Activated CD8-positive, alpha-beta memory T cell treated with anti-CD3 and anti-CD28 coated beads for 36 hours (primary cell): ENCODE measurements at regions not wholly inside any gene's neighbourhood (a gene's known extent, or its start where the extent isn't known, plus 50 kb on each side); places are given as distances from the start of the nearest gene placed in this dataset.
"Not testable (repeated sequence)": the region's sequence is repeated elsewhere in the genome, so short reads cannot be mapped to it uniquely, and the experiment has no call there.

Experiments
- CTCF ChIA-PET: fragments of 350-600 bp; sonication (Branson Sonifier 250); formaldehyde crosslinking; loops from one replicate; lab custom pipeline; 2021; ENCODE audit warnings: antibody characterized with exemption; lab: Charles Lee
- POLR2A ChIA-PET: fragments of 350-600 bp; sonication (Branson Sonifier 250); formaldehyde crosslinking; loops from one replicate; lab custom pipeline; 2021; ENCODE audit warnings: antibody characterized with exemption; lab: Charles Lee

DNA sequence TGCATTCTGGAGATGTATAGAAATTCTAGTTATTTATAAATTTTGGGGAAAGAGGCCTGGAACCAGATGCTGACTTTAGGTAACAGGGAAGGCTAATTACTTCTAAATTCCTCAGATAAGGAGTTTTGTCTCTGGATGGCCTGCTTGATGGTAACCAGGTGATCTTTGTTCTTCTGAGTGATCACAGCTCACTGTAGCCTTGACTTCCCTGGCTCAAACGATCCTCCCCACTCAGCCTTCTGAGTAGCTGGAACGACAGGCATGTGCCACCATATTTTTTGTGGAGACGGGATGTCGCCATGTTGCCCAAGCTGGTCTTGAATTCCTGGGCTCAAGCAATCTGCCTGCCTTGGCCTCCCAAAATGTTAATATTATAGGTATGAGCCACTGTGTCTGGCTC lies 54.4 kb upstream of the MSH6 start:
- POLR2A ChIA-PET: no interaction called here
- CTCF ChIA-PET: interaction anchor here (0.7 kb wide), 1 partner anchor 37 kb away, joined by 3 read pairs; no protein-coding TSS in a partner anchor

DNA sequence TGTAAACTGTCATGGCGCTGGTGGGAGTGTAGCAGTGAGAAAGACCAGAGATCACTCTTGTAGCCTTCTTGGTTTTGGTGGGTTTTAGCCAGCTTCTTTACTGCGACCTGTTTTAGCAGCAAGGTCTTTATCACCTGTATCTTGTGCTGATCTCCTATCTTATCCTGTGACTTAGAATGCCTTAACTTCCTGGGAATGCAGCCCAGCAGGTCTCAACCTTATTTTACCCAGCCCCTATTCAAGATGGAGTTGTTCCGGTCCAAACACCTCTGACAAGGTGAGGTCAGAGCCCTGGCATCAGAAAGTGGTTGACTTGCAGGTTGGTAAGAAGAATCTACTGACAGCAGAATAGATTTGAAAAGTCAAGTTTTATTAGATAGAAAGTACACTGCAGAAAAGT lies 55.0 kb upstream of the MSH6 start:
- CTCF ChIA-PET: no interaction called here
- POLR2A ChIA-PET: no interaction called here

DNA sequence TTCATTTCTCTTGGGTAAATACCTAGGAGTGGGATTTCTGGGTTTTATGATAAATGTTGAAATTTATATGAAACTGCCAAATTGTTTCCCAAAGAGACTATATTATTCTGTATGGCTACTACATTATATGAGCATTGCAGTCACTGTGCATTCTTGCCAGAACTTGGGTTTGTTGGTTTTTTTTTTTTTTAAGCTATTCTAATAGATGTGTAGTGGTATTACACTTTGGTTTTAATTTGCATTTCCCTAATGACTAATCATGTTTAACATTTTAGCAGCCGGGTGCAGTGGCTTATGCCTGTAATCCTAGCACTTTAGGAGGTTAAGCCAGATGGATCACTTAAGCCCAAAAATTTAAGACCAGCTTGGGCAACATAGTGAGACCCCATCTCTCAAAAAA lies 56.0 kb upstream of the MSH6 start:
- CTCF ChIA-PET: interaction anchor here (0.9 kb wide), 1 partner anchor 34 kb away, joined by 3 read pairs; no protein-coding TSS in a partner anchor
- POLR2A ChIA-PET: not testable (repeated sequence)

DNA sequence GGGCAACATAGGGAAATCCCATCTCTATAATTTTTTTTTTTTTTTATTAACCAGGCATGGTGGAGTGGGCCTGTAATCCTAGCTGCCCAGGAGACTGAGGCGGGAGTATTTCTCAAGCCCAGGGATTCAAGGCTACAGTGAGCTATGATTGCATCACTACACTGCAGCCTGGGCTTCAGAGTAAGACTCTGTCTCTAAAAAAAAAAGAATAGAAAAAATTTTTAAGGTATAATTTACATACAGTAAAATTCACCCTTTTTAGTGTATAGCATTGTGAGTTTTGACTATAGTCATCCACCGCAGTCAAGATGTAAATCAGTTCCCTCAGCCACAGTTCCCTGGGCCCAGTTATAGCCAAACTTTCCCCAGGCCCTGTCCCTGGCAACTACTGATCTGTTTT lies 57.1 kb upstream of the MSH6 start:
- CTCF ChIA-PET: no interaction called here
- POLR2A ChIA-PET: no interaction called here

DNA sequence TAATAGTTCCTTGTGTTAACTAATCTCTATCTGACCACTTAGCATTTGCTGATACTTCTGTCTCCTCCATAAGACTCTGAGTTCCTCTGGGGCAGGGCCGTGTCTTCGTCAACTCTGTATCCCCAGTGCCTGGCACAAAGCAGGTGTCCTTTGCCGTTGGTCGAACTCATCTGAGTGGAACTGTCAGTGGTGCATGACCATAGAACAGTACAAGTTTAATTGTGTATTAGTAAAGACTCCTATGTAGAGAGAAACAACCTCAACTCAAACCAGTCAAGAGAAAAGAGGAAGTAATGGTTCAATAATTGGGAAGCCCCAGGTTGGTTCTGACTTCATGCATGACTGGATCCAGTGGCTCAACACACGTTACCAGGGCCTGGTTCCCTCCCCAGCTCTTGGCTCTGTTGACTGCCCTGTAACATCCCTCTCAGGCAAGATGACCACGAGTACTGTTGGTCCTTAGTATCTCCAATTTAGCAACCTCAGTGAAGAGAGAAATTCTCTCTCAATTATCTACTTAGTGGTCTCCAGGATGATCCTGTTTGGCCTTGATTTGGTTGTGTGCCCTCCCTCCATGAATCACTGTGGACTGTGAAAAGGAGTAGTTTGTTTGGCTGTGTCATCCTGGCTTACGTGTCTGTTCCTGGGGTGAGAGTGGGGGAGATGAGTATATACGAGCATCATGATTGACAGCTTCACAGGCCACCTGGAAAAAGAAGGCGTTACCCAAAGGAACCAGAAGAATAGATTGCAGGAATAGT lies 58.5 kb upstream of the MSH6 start:
- ChIA-PET POLR2A (no interaction called here), CTCF (no interaction called here)

DNA sequence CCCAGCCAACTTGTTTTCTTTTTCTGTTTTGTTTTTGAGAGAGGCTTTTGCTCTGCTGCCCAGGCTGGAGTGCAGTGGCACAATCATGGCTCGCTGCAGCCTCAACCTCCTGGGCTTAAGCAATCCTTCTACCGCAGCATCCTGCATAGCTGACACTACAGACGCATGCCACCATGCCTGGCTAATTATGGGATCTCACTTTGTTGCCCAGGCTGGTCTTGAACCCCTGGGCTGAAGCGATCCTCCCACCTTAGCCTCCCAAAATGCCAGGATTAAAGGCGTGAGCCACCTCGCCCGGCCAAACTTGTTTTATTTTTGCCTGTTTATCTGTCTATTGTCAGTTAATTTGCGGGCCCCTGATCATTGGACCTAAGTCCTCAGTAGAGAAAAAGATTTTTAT lies 61.6 kb upstream of the MSH6 start:
- ChIA-PET POLR2A (no interaction called here), CTCF (no interaction called here)

DNA sequence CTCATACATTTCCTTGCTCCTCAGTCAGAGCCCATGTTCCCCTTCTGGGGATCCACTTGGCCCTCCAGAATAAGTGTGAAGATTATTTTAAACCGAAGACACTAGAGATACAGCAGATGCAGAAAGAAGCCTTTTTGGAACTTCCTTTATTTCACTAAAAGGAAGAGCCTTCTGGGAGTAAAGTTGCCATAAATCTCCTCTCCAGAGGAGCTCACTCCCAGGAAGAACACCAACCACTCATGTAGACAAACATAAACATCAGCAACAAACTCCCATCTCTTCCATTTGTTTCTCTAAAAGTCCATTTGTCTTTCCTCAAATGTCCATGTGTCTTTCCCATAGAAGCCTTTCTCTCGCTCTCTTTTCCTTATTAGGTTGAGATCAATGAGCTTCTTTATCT lies 62.4 kb upstream of the MSH6 start:
- POLR2A ChIA-PET: no interaction called here
- CTCF ChIA-PET: interaction anchor here (0.8 kb wide), 1 partner anchor 47 kb away, joined by 3 read pairs; no protein-coding TSS in a partner anchor

DNA sequence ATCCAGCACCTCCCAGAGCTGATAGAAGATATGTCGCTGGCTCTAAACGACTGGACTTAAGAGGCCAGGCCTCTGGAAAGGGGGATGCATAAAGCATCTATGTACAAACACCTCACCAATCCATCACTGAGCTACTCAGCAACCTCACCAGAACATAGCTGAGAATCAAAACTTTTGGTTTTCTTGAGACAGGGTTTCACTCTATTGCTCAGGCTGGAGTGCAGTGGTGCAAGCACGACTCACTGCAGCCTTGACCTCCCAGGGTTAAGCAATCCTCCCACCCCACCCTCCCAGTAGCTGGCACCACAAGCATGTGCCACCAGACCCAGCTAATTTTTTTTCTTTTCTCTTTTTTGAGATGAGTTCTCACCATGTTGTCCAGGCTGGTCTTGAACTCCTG lies 62.9 kb upstream of the MSH6 start:
- ChIA-PET CTCF (interaction anchor here (0.8 kb wide), 1 partner anchor 48 kb away, joined by 3 read pairs; no protein-coding TSS in a partner anchor), POLR2A (no interaction called here)

DNA sequence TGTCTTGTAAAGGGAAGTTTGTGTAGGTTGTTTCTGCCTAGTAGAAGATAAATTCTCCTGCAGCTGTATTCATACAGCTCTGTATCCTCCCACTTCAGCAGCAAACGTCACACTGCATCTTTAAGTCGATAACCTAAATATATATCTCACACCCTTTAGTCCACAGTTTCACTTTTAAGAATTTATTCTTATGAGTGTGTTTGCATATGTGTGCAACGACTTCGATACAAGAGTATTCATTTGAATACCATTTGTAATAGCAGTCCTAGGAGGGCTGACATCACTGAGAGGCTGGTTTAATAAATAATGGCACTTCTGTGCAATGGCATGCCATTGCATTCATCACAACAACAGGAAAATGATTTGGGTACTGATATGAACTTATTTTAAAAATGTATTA lies 63.8 kb upstream of the MSH6 start:
- ChIA-PET CTCF (no interaction called here), POLR2A (no interaction called here)

DNA sequence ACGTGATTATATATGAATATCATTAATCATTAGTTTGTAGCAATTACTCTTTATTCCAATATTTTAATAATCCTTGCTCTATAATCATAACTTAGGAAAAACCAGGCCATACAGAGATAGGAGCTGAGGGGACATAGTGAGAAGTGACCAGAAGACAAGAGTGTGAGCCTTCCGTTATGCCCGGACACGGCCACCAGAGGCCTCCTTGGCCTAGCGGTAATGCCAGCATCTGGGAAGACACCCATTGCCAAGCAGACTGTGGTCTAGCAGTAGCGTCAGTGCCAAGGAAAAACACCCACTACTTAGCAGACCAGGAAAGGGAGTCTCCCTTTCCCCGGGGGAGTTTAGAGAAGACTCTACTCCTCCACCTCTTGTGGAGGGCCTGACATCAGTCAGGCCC lies 66.6 kb upstream of the MSH6 start:
- CTCF ChIA-PET, POLR2A ChIA-PET: not testable (repeated sequence)

DNA sequence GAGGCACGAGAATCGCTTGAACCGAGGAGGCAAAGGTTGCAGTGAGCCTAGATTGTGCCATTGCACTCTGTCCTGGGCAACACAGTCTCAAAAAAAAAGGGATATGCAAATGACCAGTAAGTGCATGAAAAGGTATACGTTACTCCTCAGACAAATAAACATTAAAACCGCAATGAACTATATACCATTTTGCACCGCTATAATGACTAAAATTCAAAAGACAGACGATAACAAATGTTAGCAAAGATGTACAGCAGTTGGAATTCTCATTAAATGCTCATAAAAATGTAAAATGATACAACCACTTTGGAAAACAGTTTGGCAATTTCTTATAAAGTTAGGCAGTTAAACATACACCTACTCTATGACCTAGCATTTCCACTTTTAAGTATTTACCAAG lies 67.4 kb upstream of the MSH6 start:
- CTCF ChIA-PET: no interaction called here

DNA sequence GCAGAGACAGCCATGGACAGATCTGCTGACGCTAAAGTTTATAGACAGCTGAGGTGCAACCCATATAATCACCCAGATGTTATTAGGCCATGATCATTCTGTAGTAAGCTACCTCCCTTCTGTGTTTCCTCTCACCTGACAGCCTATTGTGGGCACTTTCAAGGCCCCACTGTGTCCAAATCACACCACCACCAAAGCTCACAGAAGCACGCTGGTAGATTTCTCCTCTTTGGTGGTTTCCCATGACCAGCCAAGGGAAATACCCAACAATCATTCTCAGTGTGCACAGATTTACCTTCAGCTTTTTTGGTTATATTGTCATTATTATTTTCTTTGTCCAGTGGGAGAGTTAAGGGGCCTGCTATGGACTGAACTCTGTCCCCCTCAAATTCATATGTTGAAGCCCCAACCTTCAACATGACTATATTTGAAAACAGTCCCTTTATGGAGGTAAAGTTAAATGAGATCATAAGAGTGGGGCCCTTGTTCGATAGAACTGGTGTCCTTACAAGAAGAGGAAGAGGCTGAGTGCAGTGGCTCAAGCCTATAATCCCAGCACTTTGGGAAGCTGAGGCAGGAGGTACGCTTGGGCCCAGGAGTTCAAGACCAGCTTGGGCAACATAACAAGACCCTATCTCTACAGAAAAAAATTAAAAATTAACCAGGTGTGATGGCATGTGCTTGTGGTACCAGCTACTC lies 74.0 kb upstream of the MSH6 start:
- ChIA-PET CTCF (no interaction called here), POLR2A (no interaction called here)

More for the DNA sequence above, 67.4 kb upstream of the MSH6 start:
- POLR2A ChIA-PET: no interaction called here

DNA sequence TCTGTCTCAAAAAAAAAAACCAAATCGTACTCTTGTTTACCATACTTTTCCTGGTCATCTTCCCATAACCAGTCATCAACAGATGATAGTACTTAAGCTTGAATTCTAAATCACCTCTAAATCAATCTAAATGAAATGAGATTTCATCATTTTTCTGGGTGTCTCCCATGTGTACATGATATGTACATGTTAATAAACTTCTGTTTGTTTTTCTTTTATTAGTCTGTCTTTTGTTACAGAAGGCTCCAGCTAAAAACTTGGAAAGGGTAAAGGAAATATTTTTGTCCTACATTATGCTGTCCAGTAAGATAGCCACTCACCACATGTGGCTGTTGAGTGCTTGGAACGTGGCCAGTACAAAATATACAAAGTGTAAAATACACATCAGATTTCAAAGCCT lies 78.7 kb upstream of the MSH6 start:
- ChIA-PET POLR2A (no interaction called here), CTCF (no interaction called here)

DNA sequence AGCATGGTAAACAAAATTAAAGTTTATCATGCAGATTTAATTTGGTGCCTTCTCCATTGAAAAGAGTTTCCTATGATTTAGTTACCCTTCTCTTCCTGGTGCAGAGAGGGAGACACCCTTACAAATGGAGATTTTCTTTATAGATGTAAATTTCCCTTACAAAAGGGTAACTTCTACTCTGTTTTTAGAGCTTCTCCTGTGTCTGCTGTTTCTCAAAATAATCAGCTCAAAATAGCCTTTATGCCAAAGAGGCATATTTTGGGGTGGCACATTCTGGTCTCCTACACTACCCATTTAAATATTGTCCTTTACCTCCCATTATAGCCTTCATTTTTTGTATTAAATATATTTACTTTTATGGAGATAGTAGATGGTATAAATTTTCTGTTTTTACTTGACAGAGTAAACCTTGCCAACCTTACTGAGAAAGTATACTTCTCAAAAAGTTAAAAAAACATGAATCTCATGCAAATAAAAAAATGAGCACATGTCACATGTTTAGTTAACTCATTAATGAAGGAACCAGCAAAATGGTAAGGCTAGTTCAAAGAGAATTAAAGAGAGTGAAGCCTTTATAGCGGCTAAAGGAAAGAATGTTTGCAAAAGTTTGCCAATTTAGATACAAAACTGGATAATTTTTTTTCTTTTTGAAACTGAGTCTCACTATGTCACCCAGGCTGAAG lies 83.3 kb upstream of the MSH6 start:
- CTCF ChIA-PET: no interaction called here
- POLR2A ChIA-PET: no interaction called here

DNA sequence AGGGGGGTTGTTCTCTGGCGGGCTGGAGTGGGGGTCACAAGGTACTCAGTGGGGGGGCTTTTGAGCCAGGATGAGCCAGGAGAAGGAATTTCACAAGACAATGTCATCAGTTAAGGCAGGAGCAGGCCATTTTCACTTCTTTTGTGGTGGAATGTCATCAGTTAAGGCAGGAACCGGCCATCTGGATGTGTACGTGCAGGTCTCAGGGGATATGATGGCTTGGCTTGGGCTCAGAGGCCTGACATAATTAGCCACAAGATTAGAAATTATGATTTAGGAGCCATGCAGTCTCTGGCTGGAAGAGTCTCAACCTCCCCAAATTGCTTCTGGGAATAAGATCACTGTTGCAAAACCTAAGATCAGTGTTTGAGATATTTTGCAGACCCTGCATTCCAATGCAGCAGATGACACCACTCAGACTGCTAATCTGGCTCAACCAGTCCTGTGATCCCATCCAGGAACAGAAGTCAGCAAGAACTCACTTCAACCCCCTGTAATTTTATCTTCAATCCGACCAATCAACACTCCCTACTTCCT lies 84.4 kb upstream of the MSH6 start:
- CTCF ChIA-PET, POLR2A ChIA-PET: not testable (repeated sequence)

DNA sequence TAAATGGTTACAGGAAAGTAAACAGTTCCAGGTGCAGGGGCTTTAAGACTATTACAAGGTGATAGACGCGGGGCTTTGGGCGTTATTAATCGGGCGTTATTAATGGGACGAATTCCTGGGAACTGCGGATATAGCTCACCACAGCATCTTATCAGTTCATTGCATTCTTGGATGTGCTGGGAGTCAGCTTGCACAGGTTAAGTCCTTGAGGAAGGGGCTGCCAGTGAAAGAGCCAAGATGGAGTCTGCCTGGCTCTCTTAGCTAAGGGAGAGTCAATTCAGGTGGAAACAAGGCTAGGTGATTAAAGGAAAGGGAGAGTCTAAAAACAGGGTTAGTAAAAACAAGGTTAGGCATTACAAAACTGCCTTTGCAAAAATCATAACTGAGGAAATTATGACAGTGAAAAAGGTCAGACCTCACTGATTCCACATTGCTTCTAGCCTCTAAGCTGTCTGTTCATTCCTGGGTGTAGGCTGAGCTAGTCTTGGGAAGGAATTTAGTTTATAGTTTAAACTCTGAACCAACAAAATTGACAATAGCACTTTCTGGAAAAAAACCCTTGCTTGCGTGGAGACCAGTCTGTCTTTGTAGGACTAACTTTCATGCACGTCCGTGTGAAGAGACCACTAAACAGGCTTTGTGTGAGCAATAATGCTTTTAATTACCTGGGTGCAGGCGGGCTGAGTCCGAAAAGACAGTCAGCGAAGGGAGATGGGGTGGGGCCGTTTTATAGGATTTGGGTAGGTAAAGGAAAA lies 85.1 kb upstream of the MSH6 start:
- POLR2A ChIA-PET: not testable (repeated sequence)

DNA sequence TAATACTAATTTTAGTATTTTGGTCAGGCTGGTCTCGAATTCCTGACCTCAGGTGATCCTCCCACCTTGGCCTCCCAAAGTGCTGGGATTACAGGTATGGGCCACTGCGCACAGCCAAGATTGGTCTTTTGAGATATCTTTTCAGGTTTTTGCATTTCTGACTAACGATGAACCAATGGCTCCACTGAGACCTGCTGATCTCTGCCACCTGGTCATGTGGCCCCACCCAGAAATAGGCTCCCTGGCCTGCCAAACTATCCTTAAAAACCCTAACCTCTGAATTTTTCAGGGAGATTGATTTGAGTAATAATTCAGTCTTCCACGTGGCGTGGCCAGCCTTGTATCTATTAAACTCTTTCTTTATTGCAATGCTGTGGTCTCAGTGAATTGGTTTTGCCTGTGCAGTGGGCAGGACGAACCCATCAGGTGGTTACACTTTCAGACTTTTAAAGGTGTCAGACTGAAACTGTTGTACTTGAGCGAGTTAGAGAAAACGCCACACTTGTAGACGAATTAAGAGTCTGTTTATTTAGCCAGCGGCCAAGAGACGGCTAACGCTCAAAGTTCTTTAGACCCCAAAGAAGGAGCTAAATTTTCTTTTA lies 85.8 kb upstream of the MSH6 start:
- CTCF ChIA-PET: no interaction called here
- POLR2A ChIA-PET: no interaction called here

More for the DNA sequence above, 85.1 kb upstream of the MSH6 start:
- CTCF ChIA-PET: not testable (repeated sequence)

DNA sequence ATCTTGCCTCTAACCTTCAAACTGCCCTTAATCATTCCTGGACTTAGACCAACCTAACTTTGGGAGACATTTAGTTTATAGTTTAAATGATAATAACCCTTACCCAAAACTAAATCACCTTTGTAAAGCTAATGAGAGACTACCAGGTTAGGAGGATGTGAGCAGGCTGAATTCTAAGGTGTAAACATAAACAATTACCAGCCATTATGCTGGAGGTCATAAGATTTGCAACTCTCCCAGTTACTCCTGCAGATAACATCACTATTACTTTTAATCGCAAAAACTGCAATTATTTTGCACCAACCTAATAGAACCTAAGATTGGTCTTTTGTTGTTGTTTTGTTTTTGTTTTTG lies 86.5 kb upstream of the MSH6 start:
- CTCF ChIA-PET: no interaction called here

DNA sequence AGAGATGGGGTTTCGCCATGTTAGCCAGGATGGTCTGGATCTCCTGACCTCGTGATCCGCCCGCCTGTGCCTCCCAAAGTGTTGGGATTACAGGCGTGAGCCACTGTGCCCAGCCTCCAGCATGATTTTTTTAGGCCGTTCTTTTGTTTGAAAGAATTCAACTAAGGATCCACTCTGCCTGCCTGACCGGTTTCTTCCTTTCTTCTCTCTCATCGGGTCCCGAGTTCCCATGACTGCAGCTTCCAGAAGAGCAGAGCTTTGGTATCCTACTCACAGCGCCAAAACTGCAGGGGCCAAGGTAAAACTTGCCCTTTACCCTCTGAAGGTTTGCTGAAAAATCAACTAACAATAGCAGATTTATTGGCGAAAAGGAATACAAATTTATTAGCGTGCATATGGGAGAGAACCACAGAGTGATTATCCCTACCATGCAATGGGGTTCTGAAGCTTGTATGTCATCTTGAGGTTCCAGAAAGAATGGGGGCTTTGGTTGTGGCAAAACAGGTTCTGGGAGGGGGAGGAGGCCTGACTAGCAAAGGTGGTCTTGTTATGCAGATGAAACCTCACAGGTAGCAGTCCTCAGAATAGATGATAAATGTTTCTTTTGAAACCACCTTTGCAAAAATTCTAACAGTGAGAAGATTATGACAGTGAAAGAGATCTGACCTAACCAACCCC lies 87.0 kb upstream of the MSH6 start:
- POLR2A ChIA-PET: no interaction called here
- CTCF ChIA-PET: no interaction called here

More for the DNA sequence above, 86.5 kb upstream of the MSH6 start:
- POLR2A ChIA-PET: no interaction called here
